PC-9 (cell line): ENCODE measurements at regions not wholly inside any gene's neighbourhood (a gene's known extent, or its start where the extent isn't known, plus 50 kb on each side); places are given as distances from the start of the nearest gene placed in this dataset.

Experiments used
- CTCF ChIP-seq: fragments of 200-600 bp; sonication (generic); conservative IDR thresholded peaks from 2 replicates; pipeline ENCODE4 v1.6.1; 2017; ENCODE audit warnings: mixed run types, antibody characterized with exemption, mild to moderate bottlenecking, moderate library complexity
- EZH2 ChIP-seq: fragments of 200-600 bp; sonication (generic); IDR thresholded peaks from 2 replicates; pipeline ENCODE4 v1.8.0; 2017; ENCODE audit warnings: antibody characterized with exemption, low read depth

- TF ChIP-seq CTCF, result no peak
- no peak for TF ChIP-seq EZH2
These were observed 161.8 kb downstream of the FOXO1 start for GRCh38 chr13:40504641-40505040.
